Suprapubic skin (tissue), 4 donors: ENCODE measurements at regions not wholly inside any gene's neighbourhood (a gene's known extent, or its start where the extent isn't known, plus 50 kb on each side); places are given as distances from the start of the nearest gene placed in this dataset.

Experiments
- POLR2A ChIP-seq, 2 donors: fragments of 450-650 bp; IDR thresholded peaks; one replicate each; pipeline ENCODE4 v1.6.1; 2017; ENCODE audit warnings: antibody characterized with exemption in 2 of 2, mild to moderate bottlenecking in 2 of 2, moderate library complexity in 2 of 2
- POLR2AphosphoS5 ChIP-seq, 3 donors: sonication (generic); formaldehyde crosslinking; IDR thresholded peaks; one replicate each; pipeline ENCODE4 v1.6.1; 2017; ENCODE audit warnings: antibody characterized with exemption in 3 of 3
- TF ChIP-seq, protein P1 (sequence below), 2 donors: fragments of 200-600 bp in 1 of 2; fragments of 450-650 bp in 1 of 2; sonication (generic) in 1 of 2; IDR thresholded peaks; one replicate each; pipeline ENCODE4 v1.5.1; 2016 to 2019; ENCODE audit warnings: antibody characterized with exemption in 2 of 2, mild to moderate bottlenecking in 1 of 2, moderate library complexity in 1 of 2

DNA sequence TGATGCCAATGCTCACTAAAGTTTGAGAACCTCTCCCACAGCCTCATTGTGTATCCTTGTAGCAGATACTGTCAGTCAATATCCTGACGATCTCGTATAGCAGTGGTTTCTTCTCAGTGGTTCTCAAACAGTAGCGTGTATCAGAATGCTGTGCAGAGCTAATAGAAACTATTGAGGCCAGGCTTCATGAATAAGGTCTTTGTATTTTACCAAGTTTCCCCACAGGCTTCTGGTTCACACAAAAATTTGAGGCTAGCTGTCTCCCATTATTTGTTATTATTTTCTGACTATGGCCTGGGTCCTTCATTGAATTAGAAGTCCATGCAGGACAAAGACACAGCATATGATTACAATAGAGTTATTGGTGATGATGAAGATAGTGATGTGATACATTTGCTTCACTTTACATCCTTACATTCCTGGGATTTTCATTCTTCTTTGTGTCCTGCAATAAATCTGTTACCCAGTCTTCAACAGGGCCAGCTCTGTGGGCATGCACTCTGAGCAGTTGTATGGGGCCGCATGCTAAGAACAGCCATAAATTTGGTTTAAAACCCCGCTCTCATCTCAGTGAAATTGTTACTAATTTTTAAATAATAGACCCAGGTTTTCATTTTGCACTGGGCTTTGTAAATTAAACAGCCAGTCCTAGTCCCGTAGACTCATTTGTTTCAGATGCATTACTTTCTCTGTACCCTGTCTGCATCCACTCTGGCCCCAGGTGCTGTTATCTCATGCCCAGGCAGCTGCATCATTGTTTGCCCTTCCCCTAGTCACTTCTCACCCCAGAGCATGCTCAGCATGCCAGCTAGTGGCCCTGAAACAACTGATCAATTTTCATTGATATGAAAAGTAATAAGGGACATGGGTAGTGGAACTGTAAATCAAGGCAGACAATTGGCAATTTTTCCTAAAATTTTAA, 199.9 kb upstream of the PIK3R1 start:
- TF ChIP-seq POLR2AphosphoS5 (IDR thresholded peaks at IDR 0.05) (no peak), POLR2A (IDR thresholded peaks at IDR 0.05) (no peak)
- TF ChIP-seq, protein P1, sequence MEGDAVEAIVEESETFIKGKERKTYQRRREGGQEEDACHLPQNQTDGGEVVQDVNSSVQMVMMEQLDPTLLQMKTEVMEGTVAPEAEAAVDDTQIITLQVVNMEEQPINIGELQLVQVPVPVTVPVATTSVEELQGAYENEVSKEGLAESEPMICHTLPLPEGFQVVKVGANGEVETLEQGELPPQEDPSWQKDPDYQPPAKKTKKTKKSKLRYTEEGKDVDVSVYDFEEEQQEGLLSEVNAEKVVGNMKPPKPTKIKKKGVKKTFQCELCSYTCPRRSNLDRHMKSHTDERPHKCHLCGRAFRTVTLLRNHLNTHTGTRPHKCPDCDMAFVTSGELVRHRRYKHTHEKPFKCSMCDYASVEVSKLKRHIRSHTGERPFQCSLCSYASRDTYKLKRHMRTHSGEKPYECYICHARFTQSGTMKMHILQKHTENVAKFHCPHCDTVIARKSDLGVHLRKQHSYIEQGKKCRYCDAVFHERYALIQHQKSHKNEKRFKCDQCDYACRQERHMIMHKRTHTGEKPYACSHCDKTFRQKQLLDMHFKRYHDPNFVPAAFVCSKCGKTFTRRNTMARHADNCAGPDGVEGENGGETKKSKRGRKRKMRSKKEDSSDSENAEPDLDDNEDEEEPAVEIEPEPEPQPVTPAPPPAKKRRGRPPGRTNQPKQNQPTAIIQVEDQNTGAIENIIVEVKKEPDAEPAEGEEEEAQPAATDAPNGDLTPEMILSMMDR (IDR thresholded peaks at IDR 0.05): no peak
